HEK293 (cell line): ENCODE measurements at regions not wholly inside any gene's neighbourhood (a gene's known extent, or its start where the extent isn't known, plus 50 kb on each side); places are given as distances from the start of the nearest gene placed in this dataset.

Experiments
- CTCF ChIP-seq: fragments of 450-650 bp; formaldehyde crosslinking; IDR thresholded peaks from 2 replicates; pipeline ENCODE4 v1.5.1; 2016; ENCODE audit warnings: missing biosample characterization, missing genetic modification characterization
- KLF16 ChIP-seq: fragments of 450-650 bp; formaldehyde crosslinking; IDR thresholded peaks from 2 replicates; pipeline ENCODE4 v1.5.1; 2017; ENCODE audit warnings: missing biosample characterization, missing genetic modification characterization
- ZBTB8A ChIP-seq: fragments of 450-650 bp; formaldehyde crosslinking; IDR thresholded peaks from 2 replicates; pipeline ENCODE4 v1.5.1; 2016; ENCODE audit warnings: missing biosample characterization, missing genetic modification characterization
- ZNF324 ChIP-seq: fragments of 450-650 bp; formaldehyde crosslinking; IDR thresholded peaks from 2 replicates; pipeline ENCODE4 v1.5.1; 2016; ENCODE audit warnings: missing biosample characterization, missing genetic modification characterization

- no peak for TF ChIP-seq KLF16 (tag by site-specific recombination)
- no peak for TF ChIP-seq CTCF (tag by site-specific recombination)
- no peak for TF ChIP-seq ZBTB8A
- TF ChIP-seq ZNF324 (tag by site-specific recombination) = no peak
Measured at GRCh38 chr11:95690100-95690499, 99.5 kb downstream of the FAM76B start.
